IPS-NIHi11 (cell line): ENCODE measurements at regions not wholly inside any gene's neighbourhood (a gene's known extent, or its start where the extent isn't known, plus 50 kb on each side); places are given as distances from the start of the nearest gene placed in this dataset.
"Not testable (repeated sequence)": the region's sequence is repeated elsewhere in the genome, so short reads cannot be mapped to it uniquely, and the experiment has no call there.

ENCODE experiments used
- DNase-seq: peaks from one replicate; pipeline ENCODE4 v3.0.0; 2012; ENCODE audit warnings: mixed read lengths, low spot score

DNA sequence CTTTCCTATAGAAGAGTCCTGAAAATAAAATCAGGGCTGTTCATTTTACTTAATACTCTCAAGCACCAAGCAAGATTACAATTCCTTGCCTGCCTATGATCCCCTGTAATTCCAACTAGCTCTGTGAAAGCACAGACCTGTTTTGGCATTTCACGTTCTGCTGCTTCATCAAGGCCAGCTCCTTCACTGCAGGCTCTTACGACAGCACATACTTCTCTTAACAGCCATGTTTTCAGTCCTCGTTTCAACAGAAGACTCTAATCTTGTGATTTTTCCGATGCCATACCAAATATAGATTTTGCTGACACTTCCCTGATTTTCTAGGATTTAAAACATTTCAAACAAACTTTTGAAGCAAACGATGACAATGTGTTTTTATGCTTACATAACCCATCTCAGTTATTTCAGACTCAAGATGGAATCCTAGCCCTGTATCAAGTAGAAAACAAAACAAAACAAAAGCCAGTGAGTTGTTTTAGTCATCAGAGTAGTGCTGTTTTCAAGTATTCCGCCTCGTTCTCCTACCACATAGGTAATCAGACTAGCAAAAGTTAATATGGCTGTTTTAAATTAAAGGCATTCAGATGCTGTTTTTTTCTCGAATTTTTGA is 616.5 kb upstream of the CITED2 start:
- DNase-seq: no peak

DNA sequence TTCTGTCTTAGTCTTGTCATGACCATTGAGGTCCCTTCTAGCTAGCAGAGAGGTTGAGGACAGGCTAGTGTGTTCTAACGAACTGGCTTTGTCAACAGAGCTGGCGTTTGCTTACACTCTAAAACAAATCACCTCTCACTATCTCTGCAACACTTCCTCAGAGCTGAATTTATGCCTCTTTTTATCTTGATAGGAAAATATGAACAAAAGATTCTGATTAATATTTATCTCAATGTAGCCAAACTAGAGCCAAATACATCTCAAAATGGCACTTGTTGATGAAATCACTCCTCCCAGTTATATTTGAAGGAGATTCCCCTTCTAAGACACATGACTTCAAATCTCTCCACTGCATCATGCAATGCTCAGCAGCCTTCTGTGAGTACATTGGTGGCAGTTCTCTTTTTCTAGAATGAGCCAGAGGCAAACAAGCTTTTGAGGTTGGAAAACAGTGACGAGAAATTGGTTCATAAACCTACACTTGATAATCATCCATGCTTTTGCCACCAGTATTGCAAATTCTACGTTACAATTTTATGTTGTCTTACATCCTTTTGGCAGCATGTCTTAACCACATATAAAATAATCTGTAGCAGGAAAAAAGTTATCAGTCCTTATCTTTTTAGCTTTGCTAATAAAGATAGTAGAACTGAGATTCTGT is 615.7 kb upstream of the CITED2 start:
- no peak for DNase-seq

DNA sequence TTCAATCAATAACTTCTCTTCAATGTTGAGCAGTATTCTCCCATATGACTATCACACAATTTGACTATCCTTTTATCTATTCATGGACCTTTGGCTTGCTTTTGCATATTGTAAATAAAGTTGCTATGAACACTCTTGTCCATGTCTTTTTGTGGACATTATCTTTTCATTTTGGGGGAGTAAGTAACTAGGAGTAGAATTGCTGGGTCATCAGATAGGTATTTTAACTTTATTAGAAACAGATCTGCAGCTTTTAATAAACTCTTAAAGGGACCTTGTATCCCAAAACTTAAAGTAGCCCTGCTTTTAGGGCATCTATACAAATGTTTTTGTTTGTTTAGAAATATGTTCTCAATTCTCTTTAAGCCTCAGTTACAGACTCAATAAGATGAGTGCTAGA is 614.2 kb upstream of the CITED2 start:
- DNase-seq: no peak

DNA sequence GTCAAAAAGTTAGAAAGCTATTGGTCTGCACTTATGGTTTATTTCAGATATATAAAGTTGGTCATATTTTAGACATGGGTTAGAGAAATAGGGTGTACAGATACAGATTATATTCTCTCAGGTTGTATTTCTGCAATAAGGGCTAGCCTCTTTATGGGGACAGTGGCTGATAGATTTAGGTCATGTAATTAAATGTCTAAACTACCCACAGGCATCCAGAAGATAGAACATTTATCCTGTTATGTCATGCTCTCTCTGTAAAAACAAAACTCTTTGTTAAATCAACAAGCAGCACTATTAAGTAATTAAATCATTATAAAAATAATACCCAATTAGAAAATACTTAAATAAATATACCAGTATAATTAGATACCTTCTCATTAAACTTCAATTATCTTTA is 612.6 kb upstream of the CITED2 start:
- DNase-seq: no peak

DNA sequence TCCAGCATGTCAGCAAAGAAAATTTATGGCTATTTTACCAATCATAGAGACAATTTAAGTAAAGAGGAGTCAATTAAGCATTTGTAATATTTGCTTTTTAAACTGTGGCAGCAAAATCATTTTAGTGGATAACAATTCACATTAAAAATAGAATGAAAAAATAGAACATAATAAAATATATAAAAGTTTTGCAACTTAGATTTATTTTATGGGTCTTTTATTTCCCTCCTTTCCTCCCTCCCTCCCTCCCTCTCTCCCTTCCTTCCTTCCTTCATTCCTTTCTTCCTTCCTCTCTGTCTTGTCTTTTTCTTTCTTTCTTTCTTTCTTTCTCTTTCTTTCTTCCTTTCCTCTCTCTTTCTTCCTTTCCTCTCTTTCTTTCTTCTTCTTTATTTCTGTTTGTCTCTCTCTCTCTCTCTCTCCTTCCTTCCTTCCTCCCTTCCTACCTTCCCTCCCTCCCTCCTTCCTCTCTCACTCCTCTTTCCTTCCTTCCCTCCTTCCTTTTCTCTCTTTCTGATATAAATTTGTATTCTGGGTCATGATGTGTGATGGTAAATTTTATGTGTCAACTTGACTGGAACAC is 610.9 kb upstream of the CITED2 start:
- no peak for DNase-seq

DNA sequence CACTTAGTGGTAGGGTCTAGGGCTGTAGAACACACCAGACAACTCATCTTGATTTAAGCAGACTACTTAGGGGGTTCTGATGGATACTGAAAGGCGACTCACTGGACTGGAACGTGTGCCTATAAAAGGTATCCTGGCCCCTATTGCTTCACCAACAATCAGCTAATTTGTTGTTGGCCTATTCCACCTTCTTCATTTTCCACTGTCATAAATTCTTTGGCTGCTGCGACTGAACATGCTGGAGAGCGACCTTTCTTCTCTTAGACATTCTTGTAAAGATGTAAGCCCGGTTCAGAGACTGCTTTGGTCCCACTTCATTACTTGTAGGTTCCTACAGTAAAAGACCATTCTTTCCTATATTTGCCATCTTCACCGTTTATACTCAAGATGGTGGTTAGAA is 609.9 kb upstream of the CITED2 start:
- DNase-seq: no peak

DNA sequence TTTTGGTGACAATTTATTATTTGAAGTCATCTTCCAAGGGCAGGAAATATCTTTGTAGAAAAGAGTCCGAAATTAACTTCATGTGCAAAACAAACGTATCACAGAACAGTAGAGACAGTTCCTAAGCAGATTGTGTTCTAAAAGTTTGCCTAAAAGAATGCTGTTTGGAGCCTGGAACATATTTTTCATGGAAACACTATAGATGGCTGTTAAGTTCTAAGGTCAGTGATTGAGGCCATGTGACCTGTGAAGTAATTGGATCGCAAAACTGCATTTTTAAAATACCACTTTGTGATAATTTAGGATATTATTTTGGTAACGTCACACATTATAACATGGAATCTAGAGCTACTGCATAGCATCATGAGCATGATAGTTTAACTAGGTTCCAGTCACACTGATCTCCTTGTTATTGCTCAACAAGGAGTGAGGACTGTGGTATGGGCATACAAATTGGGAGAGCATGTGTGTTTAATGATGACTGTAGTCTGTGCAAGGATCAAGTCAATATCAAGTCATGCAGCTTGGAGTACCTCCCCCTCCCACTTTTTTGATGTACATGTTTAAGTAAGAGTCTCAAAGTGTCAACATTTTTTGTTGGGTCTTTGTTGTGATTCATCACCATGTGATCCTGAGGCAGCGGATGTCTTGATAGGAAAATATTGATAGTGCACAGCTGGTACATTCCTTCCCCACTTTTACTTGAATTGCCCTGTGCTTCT is 609.3 kb upstream of the CITED2 start:
- DNase-seq: no peak

DNA sequence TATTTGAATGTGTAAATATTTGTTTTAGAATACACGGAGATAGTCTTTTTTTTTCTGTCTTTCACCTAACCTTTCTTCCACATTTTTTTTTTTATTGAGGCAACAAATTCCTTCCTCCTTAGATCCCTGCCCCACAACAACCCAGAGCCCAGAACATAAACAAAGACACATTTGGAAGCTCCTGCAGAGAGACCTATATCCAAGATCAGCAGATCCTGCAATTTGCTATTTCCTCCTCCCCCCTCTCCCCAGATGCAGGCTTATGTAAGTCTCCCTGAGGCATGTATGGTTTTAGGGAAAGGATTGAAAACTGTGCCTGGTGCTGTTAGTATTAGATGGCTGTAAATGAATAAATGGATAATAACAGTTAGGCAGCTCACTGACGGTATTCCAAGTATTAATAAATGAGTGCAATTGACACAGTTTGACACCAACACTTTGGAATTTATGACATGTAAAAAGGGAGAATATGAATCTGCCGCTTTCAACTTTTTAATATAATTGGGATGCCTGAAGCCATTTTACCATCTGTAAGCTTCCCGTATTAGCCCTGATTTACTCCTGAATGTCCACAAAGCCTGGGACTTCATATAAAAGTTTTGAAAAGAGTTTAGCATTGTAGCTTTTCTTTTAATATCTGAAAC is 608.3 kb upstream of the CITED2 start:
- DNase-seq: peak; percentile 38

DNA sequence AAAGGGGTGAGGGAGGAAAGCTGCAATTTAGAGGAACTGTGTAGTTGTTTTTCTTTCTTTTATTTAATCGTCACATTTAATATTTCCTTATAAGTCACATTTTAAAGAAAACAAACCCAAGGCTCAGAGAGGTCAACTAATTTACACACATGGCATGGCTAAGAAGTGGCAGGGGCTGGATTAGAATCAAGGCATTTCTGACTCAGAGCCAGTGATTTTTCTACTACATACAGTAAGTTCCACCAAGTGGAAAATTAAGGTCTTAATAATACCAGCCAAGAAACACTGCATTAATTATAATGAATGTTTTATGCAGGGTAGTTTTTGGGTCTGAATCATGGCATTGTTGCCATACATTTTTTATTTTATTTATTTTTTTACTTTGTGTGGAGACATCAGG is 607.7 kb upstream of the CITED2 start:
- no peak for DNase-seq

DNA sequence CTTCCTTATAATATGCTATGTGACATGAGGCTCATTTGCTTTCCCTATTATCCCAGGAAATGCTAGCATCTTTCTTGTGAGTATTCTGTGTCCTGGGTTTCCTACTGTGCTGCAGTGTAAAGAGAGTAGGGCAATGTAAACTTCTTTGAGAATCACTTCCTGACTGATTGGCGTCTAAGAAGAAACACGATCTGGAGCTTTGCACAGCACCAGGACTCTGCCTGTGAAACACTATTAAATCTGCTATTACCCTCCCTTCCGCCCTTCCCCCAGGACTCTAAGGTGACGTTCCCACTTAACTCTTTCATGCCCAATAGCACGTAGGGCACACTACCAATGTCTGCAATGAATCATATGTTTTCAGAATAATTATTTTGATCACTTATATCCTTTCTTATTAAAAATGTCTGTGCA is 607.3 kb upstream of the CITED2 start:
- peak; percentile 27 for DNase-seq

DNA sequence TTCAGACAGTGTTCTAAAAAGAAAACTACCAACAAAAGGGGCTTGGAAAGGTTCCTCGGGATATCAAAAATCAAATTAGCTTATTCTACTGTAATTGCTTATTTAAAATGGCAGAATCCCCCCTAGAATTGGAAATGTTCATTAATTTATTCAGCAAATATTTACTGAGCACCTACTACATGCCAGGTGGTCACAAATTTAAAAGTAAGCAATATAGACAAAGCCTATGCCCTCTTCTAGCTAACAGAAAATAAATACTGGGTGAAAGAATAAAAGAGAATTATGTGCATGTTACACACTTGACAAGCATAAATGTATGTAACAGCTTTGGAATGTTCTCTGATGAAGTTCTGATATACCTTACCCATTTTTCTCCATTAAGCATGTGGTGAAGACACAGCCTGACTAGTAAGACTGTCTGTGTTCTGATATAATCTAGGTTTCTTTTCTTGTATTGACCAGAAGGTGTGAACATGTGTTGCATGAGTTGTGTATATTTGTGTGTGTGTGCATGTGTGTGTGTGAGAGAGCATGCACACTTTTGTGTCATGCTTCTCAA is 606.7 kb upstream of the CITED2 start:
- no peak for DNase-seq

DNA sequence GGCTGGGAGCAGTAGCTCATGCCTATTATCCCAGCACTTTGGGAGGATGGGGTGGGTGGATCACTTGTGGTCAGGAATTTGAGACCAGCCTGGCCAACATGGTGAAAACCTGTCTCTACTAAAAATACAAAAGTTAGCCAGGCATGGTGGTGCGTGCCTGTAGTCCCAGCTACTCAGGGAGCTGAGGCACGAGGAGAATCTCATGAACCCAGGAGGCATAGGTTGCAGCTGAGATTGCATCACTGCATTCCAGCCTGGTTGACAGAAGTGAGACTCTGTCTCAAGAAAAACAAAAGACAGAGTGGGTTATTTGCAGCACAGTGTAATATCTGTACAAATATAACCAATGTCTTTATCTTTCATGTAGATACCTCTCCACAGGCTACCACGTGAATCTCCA is 606.2 kb upstream of the CITED2 start:
- not testable (repeated sequence) for DNase-seq

DNA sequence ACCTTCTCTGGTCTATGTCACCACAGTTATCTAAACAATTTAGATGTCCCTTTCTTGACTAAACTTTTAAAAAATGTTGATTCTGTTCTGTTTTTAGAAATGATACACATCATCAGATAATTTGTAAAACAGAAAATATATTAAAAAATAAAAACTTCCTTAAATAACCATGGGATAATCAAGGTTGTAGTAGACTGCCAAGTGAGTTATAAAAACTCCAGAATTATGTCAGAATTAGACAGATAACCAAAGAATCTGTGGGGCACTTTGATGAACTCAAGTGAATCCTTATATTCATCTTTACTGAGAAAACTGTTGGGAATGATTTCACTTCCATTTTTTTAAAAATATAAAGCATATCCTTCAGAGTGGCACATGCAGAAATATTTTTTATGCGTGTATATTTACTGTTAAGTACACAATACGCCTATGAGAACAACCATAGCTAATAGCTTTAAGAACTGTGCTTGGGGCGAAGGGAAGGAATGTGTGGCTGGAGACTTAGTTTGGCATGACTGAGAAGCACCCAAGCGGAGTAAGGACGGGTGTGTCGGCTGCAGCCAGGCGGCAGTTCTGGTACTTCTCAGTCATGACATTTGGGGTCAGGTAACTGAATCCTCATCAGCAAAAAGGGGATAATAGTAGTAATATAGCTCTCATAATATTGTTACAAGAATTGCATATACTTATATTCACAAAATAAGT is 604.7 kb upstream of the CITED2 start:
- DNase-seq: peak; percentile 28

DNA sequence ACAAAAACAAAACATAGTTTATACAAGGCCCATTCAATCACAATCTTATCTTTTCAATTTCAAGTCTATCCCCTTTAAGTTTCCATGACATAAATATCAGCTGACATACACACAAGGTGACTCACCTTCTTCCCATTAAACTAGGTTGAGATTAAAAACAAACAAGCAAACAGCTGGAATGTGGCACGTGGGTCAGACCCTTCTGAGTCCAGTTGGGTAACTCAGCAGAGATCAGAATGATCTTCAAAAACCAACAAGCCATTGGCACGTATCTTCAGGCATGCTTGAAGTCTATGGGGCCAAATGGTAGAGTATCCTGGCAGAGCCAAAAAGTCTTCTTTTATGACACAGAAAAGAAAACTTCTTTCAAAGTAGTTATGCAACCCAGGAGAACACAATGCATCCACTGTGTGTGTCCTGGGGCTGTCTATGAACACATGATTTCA is 603.5 kb upstream of the CITED2 start:
- DNase-seq: no peak

DNA sequence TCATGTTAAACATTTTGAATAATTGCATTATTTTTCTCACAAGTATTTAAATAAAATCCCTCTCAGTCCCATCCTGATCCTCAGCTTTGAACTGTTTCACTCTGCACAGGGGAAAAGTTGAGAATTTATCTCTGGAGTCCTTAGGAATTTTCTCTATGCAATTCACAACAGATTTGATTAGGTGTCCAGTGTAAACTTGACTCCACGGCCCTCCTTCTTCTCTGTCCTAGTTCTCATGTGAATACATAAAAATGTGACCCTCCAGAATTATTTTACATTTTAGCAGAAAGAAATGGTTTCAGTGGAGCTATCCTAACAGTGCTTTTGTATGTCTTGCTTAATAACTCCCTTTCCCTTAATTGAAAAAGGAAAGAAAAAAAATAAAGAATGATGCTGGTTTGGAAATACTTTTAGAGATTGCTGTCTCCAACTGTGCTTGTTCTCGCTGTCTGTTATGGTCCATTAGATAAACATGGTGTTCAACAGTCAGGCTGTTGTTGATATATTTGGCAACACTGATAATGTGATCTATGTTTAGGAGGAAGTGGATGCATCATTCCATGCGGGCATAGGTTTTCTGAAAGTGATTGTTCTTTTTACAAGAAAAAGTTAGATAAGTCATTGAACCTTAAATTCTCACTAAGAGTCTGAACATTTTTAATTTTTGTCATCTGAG is 599.4 kb upstream of the CITED2 start:
- DNase-seq: no peak

DNA sequence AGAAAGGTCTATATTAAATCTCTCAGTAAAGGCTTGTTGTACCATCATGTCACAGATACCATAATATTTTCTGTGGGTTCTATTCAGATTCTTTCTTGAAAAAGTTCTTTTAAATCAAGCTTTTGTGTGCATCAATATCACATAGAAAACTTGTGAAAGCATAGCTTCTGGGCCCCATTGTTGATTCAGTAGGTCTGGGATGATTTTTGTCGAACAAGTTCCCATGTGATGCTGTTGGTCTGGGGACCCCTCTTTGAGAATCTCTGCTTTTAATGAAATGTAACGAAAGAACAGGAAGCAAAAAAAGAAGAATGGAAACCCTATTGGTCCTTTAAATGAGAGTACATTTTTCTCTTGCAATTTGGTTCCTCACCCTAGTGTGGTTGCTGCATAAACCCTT is 597.7 kb upstream of the CITED2 start:
- DNase-seq: no peak

DNA sequence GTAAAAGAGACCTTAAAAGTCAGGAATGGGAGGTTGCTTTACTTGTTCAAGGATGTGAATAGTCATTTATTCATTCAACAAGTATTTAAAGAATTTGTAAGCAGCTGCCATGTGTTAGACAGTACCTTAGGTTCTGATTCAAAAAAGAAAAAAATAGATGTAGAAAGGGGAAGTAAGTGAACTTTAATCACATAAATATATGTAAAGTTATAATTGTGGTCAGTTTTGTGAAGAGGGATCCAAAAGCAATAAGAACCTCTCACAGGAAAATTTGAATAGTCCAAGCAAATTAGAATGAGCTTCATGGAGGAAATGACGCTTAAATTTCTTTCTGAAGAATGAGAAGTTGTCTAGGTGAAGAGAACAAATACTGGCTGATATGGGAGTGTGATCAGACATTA is 596.1 kb upstream of the CITED2 start:
- DNase-seq: no peak

DNA sequence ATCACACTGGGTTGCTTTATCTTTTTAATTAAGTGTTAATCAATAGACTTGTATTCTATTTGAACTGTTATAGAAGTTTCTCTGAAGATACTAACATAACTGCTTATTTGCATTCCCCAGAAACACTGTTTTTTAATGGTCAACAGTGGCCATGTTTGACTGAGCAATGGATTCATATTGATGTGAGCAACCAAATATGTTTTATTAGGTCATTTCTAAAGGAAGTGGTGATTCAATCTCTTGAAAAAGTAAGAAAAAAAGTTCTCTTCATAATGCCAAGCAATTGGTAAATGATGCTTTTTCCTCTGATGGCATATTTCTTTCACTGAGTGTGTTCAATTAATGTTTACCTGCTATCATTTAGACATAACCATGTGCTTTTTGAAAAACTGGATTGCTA is 593.0 kb upstream of the CITED2 start:
- no peak for DNase-seq

DNA sequence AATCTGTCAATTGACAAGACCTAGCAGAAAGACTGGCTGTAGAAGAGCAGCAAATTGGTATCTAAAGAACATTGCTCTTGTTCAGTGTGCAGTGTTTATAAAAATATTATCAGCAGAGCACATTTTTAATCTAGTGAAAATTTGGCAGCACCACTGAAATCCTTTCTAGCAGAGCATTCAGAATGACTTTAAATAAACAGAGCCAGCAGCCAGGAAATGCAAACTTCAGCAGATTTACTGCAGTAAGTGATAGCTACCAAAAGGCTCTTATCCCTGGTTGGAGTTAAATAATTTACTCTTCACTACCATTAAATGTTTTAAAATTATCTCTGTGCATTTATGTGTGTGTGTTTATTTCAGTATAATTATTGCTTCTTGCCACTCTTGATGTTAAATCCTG is 590.9 kb upstream of the CITED2 start:
- DNase-seq: no peak

DNA sequence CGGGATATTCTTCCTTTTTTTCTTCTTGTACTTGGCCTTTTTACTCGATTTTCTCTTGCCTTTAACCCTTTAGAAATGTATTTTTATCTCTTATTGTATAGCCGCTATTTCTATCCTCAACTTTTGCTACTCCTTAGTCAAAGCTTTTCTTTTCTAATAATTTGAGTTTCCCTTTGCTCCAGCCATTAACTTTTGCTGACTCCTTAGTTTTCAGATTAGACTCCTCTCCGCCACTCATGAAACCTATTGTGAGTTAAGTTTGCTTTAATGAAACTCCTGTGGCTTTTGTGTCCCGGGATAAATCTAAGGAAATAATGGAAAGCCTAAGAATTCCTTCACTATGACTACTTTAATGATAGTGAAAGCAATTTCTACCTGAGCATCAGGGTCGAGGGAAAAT is 590.3 kb upstream of the CITED2 start:
- DNase-seq: no peak
